ENCODE measurements at regions not wholly inside any gene's neighbourhood (a gene's known extent, or its start where the extent isn't known, plus 50 kb on each side); places are given as distances from the start of the nearest gene placed in this dataset.

DNA sequence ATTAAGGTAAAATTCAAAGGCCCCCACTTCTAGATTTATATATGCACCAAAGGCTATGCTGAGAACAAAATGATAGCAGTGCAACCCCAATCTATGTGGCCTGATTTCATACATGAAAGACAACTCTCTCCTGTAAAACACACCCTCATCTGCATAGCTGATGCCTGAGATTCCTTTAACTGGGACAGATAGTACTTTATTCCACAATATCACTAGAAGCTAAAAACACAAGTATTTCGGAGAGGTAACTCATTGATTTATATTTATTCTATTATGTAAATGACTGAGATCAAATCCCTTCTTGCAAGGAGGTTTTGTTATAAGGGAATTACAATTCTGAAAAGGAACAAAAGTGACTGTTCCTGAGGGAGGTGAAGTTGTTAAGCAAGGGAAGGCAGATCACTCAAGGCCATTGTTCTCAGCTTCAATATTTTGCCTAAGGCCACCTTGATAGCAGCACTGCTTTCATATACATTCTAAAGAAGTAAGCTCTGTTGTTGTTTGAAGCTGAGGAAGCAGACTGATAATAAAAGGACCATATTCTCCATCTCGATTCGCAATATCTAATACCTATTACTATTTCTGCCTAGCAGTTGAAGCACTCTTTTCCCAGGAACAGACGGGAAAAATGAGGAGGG, 471.0 kb upstream of the CDH7 start:
- H3K27ac ChIP-seq (replicated peaks) = no peak overlapping the region
- no peaks in the 10 kb centered on the region for H3K27me3 ChIP-seq (ENCODE audit: insufficient read depth, poor library complexity, severe bottlenecking)
- no peak overlapping the region for H3K4me3 ChIP-seq (replicated peaks; ENCODE audit: insufficient read depth, low read length)
- TF ChIP-seq POLR2AphosphoS5 (IDR thresholded peaks at IDR 0.05; ENCODE audit: low read depth) (no peak), GABPA (IDR thresholded peaks at IDR 0.05; ENCODE audit: low read depth) (no peak), REST (IDR thresholded peaks at IDR 0.05; ENCODE audit: insufficient replicate concordance, low read depth) (no peak), SPI1 (IDR thresholded peaks at IDR 0.05; ENCODE audit: borderline replicate concordance, low read depth) (no peak)
- TF ChIP-seq, protein P1, sequence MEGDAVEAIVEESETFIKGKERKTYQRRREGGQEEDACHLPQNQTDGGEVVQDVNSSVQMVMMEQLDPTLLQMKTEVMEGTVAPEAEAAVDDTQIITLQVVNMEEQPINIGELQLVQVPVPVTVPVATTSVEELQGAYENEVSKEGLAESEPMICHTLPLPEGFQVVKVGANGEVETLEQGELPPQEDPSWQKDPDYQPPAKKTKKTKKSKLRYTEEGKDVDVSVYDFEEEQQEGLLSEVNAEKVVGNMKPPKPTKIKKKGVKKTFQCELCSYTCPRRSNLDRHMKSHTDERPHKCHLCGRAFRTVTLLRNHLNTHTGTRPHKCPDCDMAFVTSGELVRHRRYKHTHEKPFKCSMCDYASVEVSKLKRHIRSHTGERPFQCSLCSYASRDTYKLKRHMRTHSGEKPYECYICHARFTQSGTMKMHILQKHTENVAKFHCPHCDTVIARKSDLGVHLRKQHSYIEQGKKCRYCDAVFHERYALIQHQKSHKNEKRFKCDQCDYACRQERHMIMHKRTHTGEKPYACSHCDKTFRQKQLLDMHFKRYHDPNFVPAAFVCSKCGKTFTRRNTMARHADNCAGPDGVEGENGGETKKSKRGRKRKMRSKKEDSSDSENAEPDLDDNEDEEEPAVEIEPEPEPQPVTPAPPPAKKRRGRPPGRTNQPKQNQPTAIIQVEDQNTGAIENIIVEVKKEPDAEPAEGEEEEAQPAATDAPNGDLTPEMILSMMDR (IDR thresholded peaks at IDR 0.05; ENCODE audit: insufficient read depth, low read length) = no peak
- no peak for DNase-seq (ENCODE audit: low read depth in 1 of 2, low spot score in 1 of 2)

- TF ChIP-seq, protein P1 (IDR thresholded peaks at IDR 0.05; ENCODE audit: insufficient read depth, low read length) = no peak
- no peak for TF ChIP-seq POLR2AphosphoS5 (IDR thresholded peaks at IDR 0.05; ENCODE audit: low read depth)
- no peak for TF ChIP-seq GABPA (IDR thresholded peaks at IDR 0.05; ENCODE audit: low read depth)
- no peak for TF ChIP-seq SPI1 (IDR thresholded peaks at IDR 0.05; ENCODE audit: borderline replicate concordance, low read depth)
- TF ChIP-seq REST (IDR thresholded peaks at IDR 0.05; ENCODE audit: insufficient replicate concordance, low read depth) = no peak
- DNase-seq (ENCODE audit: low read depth in 1 of 2, low spot score in 1 of 2) = no peak
- no peak overlapping the region for H3K4me3 ChIP-seq (replicated peaks; ENCODE audit: insufficient read depth, low read length)
- H3K27me3 ChIP-seq (ENCODE audit: insufficient read depth, poor library complexity, severe bottlenecking) = no peaks in the 10 kb centered on the region
- H3K27ac ChIP-seq (replicated peaks) = no peak overlapping the region
Observed at GRCh38 chr18:65278939-65279667, 471.7 kb upstream of the CDH7 start.

DNA sequence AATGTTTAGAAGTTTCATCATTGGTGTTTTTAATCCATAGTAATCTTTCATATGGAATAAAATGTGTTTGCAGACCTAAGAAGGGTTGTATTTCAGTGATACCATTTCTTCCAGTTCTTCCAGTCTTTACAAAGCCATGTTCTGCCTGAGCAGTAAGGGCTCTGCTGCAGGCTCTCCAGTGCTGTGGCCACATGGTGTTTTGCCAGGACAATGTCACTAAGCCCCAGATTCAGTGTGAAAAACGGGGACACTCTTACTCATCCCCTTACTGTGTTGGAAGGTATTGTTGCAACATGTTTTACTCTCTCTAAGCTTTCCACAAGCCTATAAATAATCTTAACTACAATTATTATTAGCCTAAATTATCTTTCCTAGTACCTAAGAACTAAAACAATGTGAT, 481.4 kb upstream of the CDH7 start:
- TF ChIP-seq REST (IDR thresholded peaks at IDR 0.05; ENCODE audit: insufficient replicate concordance, low read depth) (no peak), SPI1 (IDR thresholded peaks at IDR 0.05; ENCODE audit: borderline replicate concordance, low read depth) (no peak), POLR2AphosphoS5 (IDR thresholded peaks at IDR 0.05; ENCODE audit: low read depth) (no peak), GABPA (IDR thresholded peaks at IDR 0.05; ENCODE audit: low read depth) (no peak)
- TF ChIP-seq, protein P1 (IDR thresholded peaks at IDR 0.05; ENCODE audit: insufficient read depth, low read length) = no peak
- Histone ChIP-seq H3K27ac (replicated peaks) (no peak overlapping the region), H3K27me3 (ENCODE audit: insufficient read depth, poor library complexity, severe bottlenecking) (no peaks in the 10 kb centered on the region), H3K4me3 (replicated peaks; ENCODE audit: insufficient read depth, low read length) (no peak overlapping the region)
- DNase-seq (ENCODE audit: low read depth in 1 of 2, low spot score in 1 of 2) = no peak
